ENCODE measurements at regions not wholly inside any gene's neighbourhood (a gene's known extent, or its start where the extent isn't known, plus 50 kb on each side); places are given as distances from the start of the nearest gene placed in this dataset.
A peak's percentile ranks its signal among the peaks of the same experiment; 100 is the strongest.
"Not testable (repeated sequence)": the region's sequence is repeated elsewhere in the genome, so short reads cannot be mapped to it uniquely, and the experiment has no call there.

DNA sequence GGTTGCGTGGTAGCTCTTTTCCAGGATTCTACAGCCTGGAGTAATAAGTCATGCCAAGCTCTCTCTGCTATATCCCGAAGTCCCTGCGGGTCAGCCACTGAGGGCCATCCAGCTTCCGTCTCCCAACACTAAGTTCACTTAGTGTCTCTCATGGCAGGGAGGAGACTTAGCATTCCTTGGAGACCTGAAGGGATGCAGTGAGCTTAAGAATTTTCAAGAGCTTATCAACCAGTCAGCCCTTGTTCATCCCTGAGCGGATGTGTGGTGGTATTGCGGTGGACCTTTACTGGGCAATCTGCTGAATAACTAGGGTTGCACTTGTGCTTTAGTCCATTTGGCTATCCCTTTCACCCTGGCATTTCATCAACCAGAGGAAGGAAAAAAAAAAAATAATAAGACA, 85.8 kb upstream of the ADGRA3 start:
- H3K27ac ChIP-seq; H3K36me3 ChIP-seq (replicated peaks in 1 of 2; ENCODE audit: insufficient read depth in 1 of 2, low read depth in 2 of 2); H3K27me3 ChIP-seq; DNase-seq; ATAC-seq; H3K4me1 ChIP-seq; intact Hi-C loops (cut with DNase I); H3K4me3 ChIP-seq; H3K9me3 ChIP-seq: not testable (repeated sequence)
- 96 to 100% methylated on average over 6 of the region's 6 CpGs for WGBS, 2 donors

DNA sequence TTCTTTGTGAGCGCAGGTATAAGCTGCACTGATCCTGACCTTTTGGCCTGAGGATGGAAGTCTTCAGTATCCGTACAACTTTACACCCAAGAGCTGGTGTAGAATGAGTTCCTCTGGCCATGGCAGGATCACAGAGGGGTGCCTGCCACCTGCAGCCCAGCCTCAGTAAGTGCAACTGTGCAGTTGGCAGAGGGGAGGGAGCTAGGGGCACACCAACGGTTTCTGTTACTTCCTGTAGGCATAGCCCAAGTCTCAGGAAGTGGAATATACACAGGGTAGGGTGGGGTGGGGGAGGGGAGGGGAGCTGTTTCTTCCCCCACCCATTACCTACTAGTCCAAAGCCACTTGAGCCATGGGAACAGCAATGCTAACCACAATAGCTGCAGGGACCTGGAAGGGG, 85.4 kb upstream of the GBA3 start:
- ATAC-seq = peak; percentile 97
- TF ChIP-seq POLR2A (IDR thresholded peaks at IDR 0.05) (no peak), CTCF (IDR thresholded peaks at IDR 0.05) (peak; percentile 59 to 82 (median 72))
- Histone ChIP-seq H3K9me3 (no peaks in the 10 kb centered on the region), H3K27me3 (no peaks in the 10 kb centered on the region), H3K4me1 (peaks cover 4% of the 10 kb centered on the region), H3K27ac (no peak overlapping the region), H3K36me3 (replicated peaks in 1 of 2; ENCODE audit: insufficient read depth in 1 of 2, low read depth in 2 of 2) (no peaks in the 10 kb centered on the region), H3K4me3 (no peak overlapping the region)
- DNase-seq = peak; percentile 67 to 76 (median 73)
- WGBS, 2 donors = 11 to 16% methylated on average over 3 of the region's 3 CpGs
- intact Hi-C loops (cut with DNase I) = no loop called here

DNA sequence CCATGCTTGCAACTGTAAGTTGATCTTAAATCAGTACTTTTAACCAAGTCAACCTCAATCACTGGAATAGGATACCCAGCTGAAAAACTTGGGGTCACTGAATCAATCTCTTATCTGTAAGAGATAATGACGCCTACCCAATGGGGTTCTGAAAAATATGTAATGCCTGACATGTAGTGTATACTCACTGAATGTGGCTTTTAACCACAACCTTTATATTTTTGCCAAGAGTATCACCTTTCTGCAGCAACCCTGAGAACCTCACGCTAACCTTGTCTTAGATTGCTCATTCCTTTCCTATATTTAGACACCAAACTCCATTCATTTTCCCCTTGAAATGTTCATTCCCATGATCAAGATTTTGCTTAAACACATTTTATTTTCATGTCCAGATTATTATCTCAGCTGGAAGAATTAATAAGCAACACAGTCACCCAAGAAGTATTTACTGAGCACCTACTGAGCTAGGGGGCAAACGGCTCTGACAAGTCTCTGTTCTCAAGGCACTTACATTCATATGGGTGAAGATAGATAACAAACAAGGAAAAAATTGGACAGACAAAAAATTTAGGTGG, 82.7 kb upstream of the GBA3 start:
- not testable (repeated sequence) for H3K9me3 ChIP-seq; DNase-seq; H3K27me3 ChIP-seq; H3K27ac ChIP-seq; ATAC-seq; H3K4me3 ChIP-seq; H3K4me1 ChIP-seq; H3K36me3 ChIP-seq (replicated peaks in 1 of 2; ENCODE audit: insufficient read depth in 1 of 2, low read depth in 2 of 2)
- 54 to 58% methylated on average over 3 of the region's 3 CpGs for WGBS, 2 donors
- intact Hi-C loops (cut with DNase I) = loop anchor here (5.0 kb wide), 1 partner anchor 203 kb away; no protein-coding TSS in a partner anchor

DNA sequence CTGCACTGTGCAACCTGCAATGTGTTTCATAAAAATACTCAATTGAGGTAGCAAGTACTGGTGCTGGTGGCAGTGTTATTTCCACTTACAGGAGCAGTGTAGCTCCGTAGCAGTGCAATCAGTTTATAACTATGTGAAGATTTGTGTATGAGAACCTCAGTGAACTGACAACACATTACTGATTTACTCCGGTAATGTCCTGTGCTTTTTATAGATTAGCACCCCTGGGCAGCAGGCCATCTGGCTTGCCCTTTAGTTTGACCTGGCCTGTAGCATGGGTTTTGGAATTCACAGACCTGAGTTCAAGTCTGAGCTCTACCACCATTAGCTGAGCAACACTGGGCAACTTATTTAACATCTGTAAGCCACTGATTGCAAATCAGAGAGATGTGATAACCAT, 78.6 kb upstream of the GBA3 start:
- 15 to 20% methylated on average over 2 of the region's 2 CpGs for WGBS, 2 donors
- Histone ChIP-seq H3K27ac (no peak overlapping the region), H3K4me3 (no peak overlapping the region), H3K9me3 (no peaks in the 10 kb centered on the region), H3K27me3 (no peaks in the 10 kb centered on the region), H3K4me1 (peaks cover 4% of the 10 kb centered on the region), H3K36me3 (replicated peaks in 1 of 2; ENCODE audit: insufficient read depth in 1 of 2, low read depth in 2 of 2) (no peaks in the 10 kb centered on the region)
- TF ChIP-seq POLR2A (IDR thresholded peaks at IDR 0.05) = no peak
- no peak for TF ChIP-seq CTCF (IDR thresholded peaks at IDR 0.05)
- DNase-seq (no peak), ATAC-seq (no peak)
- intact Hi-C loops (cut with DNase I) = loop anchor here (5.0 kb wide), 1 partner anchor 207 kb away; no protein-coding TSS in a partner anchor

DNA sequence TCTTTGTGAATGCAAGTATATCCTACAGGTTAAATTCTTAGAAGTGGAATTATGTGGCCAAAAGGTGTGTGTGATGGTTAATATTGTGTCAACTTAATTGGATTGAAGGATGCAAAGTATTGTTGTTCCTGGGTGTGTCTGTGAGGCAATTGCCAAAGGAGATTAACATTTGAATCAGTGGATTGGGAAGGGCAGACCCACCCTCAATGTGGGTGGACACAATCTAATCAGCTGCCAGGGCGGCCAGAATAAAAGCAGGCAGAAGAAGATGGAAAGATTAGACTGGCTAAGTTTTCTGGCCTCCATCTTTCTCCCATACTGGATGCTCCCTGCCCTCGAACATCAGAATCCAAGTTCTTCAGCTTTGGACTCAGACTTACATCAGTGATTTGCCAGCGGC, 76.2 kb upstream of the GBA3 start:
- no peak for DNase-seq
- intact Hi-C loops (cut with DNase I) = no loop called here
- Histone ChIP-seq H3K4me3 (no peak overlapping the region), H3K4me1 (peaks cover 4% of the 10 kb centered on the region), H3K27me3 (no peaks in the 10 kb centered on the region), H3K9me3 (no peaks in the 10 kb centered on the region), H3K27ac (no peak overlapping the region), H3K36me3 (replicated peaks in 1 of 2; ENCODE audit: insufficient read depth in 1 of 2, low read depth in 2 of 2) (no peaks in the 10 kb centered on the region)
- no peak for ATAC-seq
- 91% methylated on average over 3 of the region's 3 CpGs for WGBS, 2 donors
- no peak for TF ChIP-seq POLR2A (IDR thresholded peaks at IDR 0.05)
- no peak for TF ChIP-seq CTCF (IDR thresholded peaks at IDR 0.05)

DNA sequence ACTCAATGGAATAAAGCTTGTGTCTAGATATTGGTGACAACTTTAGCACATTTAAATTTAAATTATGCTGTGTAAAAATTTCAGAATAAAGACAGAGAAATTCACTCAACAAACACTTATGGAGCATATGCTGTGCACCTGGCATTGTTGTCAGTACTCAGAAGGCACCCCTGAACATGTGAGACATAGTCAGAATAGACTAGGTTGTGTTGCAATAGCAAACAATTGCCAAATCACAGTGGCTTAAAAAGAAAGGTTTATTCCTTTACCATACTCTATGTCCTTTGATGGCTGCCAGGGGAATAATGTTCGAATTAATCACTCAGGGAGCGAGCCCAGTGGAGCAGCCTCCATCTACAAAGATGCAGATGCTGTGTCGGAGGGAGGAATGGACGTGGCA, 72.6 kb upstream of the GBA3 start:
- intact Hi-C loops (cut with DNase I) = not testable (repeated sequence)
- WGBS, 2 donors = 84 to 87% methylated on average over 4 of the region's 4 CpGs

GRCh38 chr4:22621970-22622369, 70.8 kb upstream of the GBA3 start:
- DNase-seq; H3K27ac ChIP-seq; H3K4me1 ChIP-seq; intact Hi-C loops (cut with DNase I); H3K27me3 ChIP-seq; ATAC-seq; H3K36me3 ChIP-seq (replicated peaks in 1 of 2; ENCODE audit: insufficient read depth in 1 of 2, low read depth in 2 of 2); H3K9me3 ChIP-seq; H3K4me3 ChIP-seq: not testable (repeated sequence)
- 91 to 92% methylated on average over 5 of the region's 5 CpGs for WGBS, 2 donors

More for the DNA sequence above, 72.6 kb upstream of the GBA3 start:
- not testable (repeated sequence) for H3K27me3 ChIP-seq; H3K4me1 ChIP-seq; ATAC-seq; H3K4me3 ChIP-seq; H3K27ac ChIP-seq; H3K36me3 ChIP-seq (replicated peaks in 1 of 2; ENCODE audit: insufficient read depth in 1 of 2, low read depth in 2 of 2); DNase-seq; H3K9me3 ChIP-seq

GRCh38 chr4:22624002-22624401, 68.7 kb upstream of the GBA3 start:
- not testable (repeated sequence) for ATAC-seq
- 56 to 64% methylated on average over 5 of the region's 5 CpGs for WGBS, 2 donors

More at GRCh38 chr4:22624002-22624401, 68.7 kb upstream of the GBA3 start:
- intact Hi-C loops (cut with DNase I); H3K4me3 ChIP-seq; H3K36me3 ChIP-seq (replicated peaks in 1 of 2; ENCODE audit: insufficient read depth in 1 of 2, low read depth in 2 of 2); DNase-seq; H3K4me1 ChIP-seq; H3K27me3 ChIP-seq; H3K9me3 ChIP-seq; H3K27ac ChIP-seq: not testable (repeated sequence)
